NCI-H2081 (cell line): ENCODE measurements at regions not wholly inside any gene's neighbourhood (a gene's known extent, or its start where the extent isn't known, plus 50 kb on each side); places are given as distances from the start of the nearest gene placed in this dataset.

Experiments
- DNase-seq, 2 experiments: peaks; one replicate each; lab custom pipeline; 2025; lab: John Stamatoyannopoulos, UW

DNA sequence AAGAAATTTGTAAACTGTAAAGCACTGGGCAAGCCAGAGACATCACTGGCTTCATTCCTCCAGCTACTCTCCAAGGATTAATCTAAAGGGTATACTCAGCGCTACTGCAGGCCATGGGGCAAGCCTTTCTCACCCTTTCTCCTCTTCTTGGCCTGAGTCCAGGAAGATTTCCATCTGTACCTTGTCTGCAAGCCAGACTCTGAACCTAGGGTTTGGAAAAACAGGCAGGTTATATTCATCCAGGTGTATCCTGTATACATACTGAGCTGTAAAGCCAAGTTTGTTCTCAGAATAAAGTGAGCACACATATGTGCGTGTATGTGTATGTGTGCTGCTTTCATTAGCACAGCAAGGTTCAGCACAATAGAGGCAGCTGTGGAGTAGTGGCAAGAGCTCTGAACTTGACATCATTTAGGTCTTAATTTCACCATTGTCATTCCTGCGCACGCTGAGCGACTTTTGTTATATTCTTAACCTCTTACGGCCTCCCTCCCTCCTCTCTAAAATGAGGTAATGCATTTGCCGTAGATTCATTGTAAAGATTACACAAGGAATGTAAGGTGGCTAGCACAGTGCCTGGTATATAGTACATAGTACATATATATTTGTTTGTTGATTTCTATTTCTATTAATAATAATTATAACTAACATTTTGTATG, 128.1 kb upstream of the JUN start:
- DNase-seq = no peak

GRCh38 chr1:58914925-58915324, 131.1 kb upstream of the JUN start:
- DNase-seq = no peak

DNA sequence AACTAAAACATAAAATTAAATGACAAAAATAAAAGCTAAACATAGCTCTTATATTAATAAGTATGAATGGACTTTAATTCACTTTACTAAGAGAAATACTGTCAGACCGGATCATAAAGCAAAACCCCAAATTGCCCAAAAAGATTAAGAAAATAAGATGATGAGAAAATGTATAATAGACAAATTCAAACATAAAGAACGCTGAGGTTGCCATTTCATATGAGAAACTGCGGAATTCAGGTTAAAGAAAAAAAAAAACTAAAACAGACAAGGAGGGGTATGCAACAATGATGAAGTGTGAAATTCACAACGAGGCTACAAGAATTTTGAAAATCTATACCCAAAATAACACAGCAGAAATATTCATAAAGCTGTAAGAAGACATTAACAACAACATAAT, 133.6 kb upstream of the JUN start:
- DNase-seq = no peak

DNA sequence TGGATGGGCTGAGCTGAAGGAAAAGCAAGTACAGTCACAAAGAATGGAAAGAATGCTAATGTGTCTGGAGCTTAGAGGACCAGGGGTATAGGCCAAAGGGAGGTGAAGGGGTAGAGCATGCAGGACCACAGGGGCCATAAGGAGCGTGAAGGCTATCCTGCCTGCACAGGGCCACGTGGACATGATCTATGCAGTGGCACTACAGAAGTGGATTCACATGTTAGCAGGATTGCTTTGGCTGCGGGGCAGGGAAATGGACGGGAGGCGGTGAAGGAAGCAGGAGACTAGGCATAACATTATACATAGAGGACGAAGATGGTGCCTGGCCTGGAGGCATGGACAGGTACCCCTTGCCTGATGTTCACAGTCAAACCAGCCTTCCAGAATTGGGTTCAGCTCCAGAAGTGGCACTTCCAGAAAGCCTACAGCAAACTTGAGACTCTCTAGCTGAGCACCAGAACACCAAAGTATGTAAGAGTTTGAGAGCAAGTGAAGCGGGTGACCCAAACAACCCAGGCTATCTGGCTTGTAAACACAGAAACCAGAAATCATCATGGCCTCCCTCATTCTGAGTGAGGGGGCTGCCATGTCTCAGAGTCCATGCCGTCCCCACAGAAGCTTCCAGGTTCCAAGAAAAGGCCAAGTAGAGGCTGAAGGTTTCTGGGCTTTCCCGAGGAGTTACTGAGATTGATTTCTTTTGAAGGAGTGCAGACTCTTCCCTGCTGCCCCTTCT, 135.5 kb upstream of the JUN start:
- DNase-seq = no peak

DNA sequence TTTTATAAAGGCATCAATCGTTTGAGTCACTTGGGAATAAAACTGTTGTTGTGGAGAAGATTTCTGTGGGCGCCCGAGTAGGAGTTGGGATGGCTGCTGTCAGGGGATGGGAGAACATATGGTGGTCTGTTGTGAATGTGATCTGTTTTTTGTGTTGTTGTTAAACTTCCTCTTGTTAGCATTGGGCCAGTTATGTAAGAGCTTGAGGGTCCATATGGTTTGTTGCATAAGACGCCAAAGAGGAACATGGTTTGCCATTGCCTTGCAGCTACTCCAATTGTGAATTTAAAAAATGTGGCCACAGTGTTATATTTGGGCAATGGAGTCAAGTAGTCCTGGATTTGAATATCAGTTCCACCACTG, 136.1 kb upstream of the JUN start:
- DNase-seq = no peak

DNA sequence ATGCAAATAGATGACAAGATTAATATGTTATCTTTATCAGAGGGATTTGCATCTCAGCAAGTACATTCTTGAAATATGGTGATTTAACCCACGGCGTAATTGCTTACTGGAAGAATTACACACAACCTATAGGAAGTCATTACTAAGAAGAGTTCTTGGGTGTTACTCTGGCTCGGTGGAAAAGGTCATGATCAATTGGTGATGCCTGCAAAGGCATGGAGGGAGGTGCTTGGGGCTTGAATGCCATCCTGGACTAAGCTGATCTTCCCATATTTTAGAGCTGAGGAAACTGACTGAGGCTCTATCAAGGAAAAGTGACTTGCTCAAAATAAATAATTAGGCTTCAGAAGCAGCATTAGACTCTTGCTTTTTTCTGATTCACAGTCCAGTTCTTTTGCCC, 137.5 kb upstream of the JUN start:
- DNase-seq = no peak

DNA sequence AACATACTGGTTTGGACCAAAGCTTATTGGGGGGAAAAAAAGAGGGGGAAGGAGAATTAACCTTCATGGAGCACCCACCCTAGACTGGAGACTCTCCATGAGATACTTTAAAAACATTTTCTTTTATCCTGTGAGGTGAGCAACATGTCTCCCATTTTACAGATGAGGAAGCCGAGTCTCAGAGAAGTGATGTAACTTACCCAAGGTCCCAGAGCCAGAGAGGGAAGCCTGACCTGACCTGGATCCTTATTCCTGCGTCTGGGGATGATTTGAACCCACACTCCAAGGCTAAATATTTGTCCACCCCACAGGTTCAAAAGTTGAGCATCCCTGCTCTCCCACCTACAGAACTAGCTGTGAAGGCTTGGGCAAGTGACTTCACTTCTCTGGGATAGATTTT, 137.9 kb upstream of the JUN start:
- no peak for DNase-seq

DNA sequence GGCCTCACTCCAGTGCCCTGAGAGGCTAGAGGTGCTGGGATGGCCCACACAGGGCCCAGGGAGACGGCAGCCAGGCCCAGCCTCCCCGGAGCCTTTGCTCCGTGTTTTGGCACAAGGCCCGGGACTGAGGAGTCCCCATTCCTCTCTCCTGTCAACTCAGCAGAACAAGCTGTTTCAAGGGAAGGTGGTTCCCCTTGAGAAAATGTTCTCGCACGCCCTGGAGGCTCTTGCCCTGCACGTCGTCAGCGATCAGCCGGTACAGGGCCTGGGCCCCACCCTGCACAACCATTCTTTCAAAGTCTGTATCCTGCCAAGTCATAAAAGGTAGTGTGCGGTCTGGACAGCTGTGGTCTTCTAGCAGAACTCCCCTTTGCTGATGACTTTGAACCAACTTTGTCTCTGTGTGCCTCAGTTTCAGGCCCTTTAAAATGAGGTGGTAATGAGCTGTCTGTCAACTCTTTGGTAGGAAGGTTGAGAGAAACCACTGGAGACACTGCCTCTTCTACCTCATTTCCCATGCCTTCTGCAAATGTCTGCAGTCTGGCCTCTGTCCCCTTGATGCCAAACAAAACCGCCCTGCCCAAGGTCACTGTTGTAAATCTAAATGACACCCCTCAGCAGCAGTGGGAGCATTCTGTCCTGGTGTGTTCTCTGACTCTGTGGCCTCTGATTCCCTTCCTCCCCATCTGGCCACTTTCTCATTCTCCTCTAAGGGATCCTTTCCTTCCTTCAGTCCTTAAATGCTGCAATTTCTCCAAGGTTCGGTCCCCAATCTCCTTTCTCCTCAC, 138.6 kb upstream of the JUN start:
- DNase-seq = no peak

GRCh38 chr1:58923090-58923470, 139.2 kb upstream of the JUN start:
- DNase-seq = no peak

DNA sequence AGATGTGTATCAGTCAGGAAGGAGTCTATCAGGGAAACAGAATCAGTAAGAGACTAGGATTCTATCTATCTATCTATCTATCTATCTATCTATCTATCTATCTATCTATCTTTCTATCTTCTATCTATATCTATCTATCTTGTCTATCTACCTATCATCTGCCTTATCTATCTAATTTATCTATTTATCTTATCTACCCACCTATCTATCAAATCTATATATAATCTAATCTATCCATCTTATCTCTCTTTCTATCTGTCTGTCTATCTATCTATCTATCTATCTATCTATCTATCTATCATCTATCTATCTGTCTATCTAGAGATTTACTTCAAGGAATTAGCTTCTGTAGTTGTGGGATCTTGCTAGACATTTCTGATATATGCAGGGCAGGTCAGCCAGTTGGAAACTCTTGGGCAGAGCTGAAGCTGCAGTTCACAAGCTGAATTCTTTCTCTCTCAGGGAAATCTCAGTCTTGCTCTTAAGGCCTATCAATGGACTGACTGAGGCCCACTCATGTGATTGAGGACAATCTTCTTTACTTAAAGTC, 140.2 kb upstream of the JUN start:
- DNase-seq = no peak

- DNase-seq = no peak
Observed at GRCh38 chr1:58924821-58925220, 141.0 kb upstream of the JUN start.

- no peak for DNase-seq
Observed at GRCh38 chr1:58925247-58925646, 141.4 kb upstream of the JUN start.

- no peak for DNase-seq
Observed at GRCh38 chr1:58926152-58926551, 142.3 kb upstream of the JUN start.

DNA sequence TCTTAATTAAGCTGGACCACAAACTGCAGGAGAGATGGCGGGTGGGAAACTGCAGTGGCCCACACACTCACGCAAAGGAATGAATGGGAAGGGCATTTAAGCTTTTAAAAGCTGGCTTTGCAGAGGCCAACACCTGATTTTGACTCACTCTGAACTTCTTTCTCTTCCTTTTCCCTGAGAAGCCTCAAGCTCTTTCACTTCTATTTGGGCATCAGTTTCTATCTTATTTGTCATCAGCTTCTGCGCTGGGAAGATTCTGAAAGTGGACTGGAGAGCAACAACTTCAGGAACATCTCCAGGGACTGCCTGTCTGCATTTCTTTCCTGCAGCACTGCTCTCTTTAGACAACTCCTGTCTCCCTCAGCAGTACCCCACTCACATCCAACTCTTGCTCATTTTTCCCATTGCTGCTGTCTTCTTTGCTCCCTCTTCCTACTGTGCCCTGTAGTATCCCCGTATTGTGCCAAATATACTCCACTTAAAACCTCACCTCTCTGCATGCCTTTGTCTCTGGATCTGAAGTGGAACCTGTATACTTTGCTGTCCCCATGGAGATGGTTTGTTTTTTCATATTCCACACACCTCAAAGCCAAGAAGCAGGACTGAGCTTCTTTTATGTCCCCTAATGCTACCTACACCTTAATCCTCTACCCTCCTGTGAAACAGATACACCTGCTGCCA, 143.3 kb upstream of the JUN start:
- DNase-seq = no peak

GRCh38 chr1:58927722-58928085, 143.9 kb upstream of the JUN start:
- DNase-seq = no peak

DNA sequence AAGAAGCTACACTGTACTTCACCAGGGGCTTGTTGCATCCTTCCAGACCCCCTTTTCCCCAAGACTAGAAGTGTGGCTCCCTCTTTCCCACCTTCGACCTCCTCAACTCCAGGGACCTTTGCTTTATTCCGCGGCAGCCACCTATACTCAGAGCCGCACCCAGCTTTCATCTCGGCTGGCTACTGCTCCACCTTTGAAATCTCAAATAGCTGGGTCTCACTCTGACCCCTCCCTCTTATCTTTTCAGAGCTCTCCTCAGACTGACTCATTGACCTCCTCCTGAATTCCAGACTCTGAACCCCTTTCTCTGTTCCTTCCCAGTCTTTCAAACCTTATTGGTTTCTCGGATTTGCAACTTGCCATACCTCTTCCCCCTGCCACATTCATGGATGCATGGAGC, 144.7 kb upstream of the JUN start:
- no peak for DNase-seq

- no peak for DNase-seq
Observed at GRCh38 chr1:58929671-58930325, 146.0 kb upstream of the JUN start.

GRCh38 chr1:58931024-58931423, 147.2 kb upstream of the JUN start:
- DNase-seq = no peak

- DNase-seq = no peak
Observed at GRCh38 chr1:58931756-58932155, 147.9 kb upstream of the JUN start.

GRCh38 chr1:58932859-58933598, 149.2 kb upstream of the JUN start:
- DNase-seq = peak in 1 of 2 experiments; percentile 61

- no peak for DNase-seq
Observed at GRCh38 chr1:58933599-58933926, 149.7 kb upstream of the JUN start.
